MM.1S (cell line): ENCODE measurements at regions not wholly inside any gene's neighbourhood (a gene's known extent, or its start where the extent isn't known, plus 50 kb on each side); places are given as distances from the start of the nearest gene placed in this dataset.

Experiments
- DNase-seq: peaks from one replicate; pipeline ENCODE4 v3.0.0-alpha.2; 2015
- H2AFZ ChIP-seq: fragments of 300-600 bp; sonication (generic); 2 replicates; pipeline ENCODE4 v1.6.0; 2016; ENCODE audit warnings: antibody characterized with exemption, low read length
- H3F3A ChIP-seq: fragments of 300-600 bp; sonication (generic); 2 replicates; pipeline ENCODE4 v1.6.1; 2016; ENCODE audit warnings: mild to moderate bottlenecking, antibody characterized with exemption, low read length, moderate library complexity, mixed read lengths; ENCODE audit not compliant: insufficient read depth
- H3K27ac ChIP-seq: fragments of 300-600 bp; sonication (generic); 2 replicates; pipeline ENCODE4 v1.5.1; 2016; ENCODE audit warnings: mild to moderate bottlenecking, low read length
- H3K27me3 ChIP-seq: fragments of 300-600 bp; sonication (generic); replicated peaks from 2 replicates; pipeline ENCODE4 v1.6.0; 2016; ENCODE audit warnings: low read length; ENCODE audit not compliant: insufficient read depth
- H3K36me3 ChIP-seq: fragments of 300-600 bp; sonication (generic); replicated peaks from 2 replicates; pipeline ENCODE4 v1.6.1; 2016; ENCODE audit warnings: mild to moderate bottlenecking, low read length, mixed read lengths; ENCODE audit not compliant: insufficient read depth
- H3K4me1 ChIP-seq: fragments of 300-600 bp; sonication (generic); 2 replicates; pipeline ENCODE4 v1.6.1; 2016; ENCODE audit warnings: low read length, mixed read lengths
- H3K4me2 ChIP-seq: fragments of 300-600 bp; sonication (generic); 2 replicates; pipeline ENCODE4 v1.6.0; 2016; ENCODE audit warnings: low read depth, low read length
- H3K4me3 ChIP-seq: fragments of 300-600 bp; sonication (generic); 2 replicates; pipeline ENCODE4 v1.5.1; 2016; ENCODE audit warnings: low read length, mixed read lengths
- H3K79me2 ChIP-seq: fragments of 300-600 bp; sonication (generic); 2 replicates; pipeline ENCODE4 v1.6.1; 2016; ENCODE audit warnings: mixed run types, low read length, mixed read lengths
- H3K9ac ChIP-seq: fragments of 300-600 bp; sonication (generic); 2 replicates; pipeline ENCODE4 v1.6.1; 2016; ENCODE audit warnings: low read length, mixed read lengths
- H3K9me2 ChIP-seq: fragments of 300-600 bp; sonication (generic); replicated peaks from 2 replicates; pipeline ENCODE4 v1.6.1; 2016; ENCODE audit warnings: mild to moderate bottlenecking, low read length, mixed read lengths; ENCODE audit not compliant: insufficient read depth
- H3K9me3 ChIP-seq: fragments of 300-600 bp; sonication (generic); replicated peaks from 2 replicates; pipeline ENCODE4 v1.6.1; 2016; ENCODE audit warnings: mild to moderate bottlenecking, low read length, mixed read lengths; ENCODE audit not compliant: insufficient read depth
- H4K20me1 ChIP-seq: fragments of 300-600 bp; sonication (generic); 2 replicates; pipeline ENCODE4 v1.6.1; 2016; ENCODE audit warnings: mild to moderate bottlenecking, low read length, moderate library complexity, mixed read lengths; ENCODE audit not compliant: insufficient read depth
- EZH2 ChIP-seq: fragments of 300-600 bp; sonication (generic); optimal IDR thresholded peaks from 2 replicates; pipeline ENCODE3; 2017; ENCODE audit warnings: low read depth, mild to moderate bottlenecking, antibody characterized with exemption, low read length, mixed read lengths
- EZH2phosphoT487 ChIP-seq: fragments of 300-600 bp; sonication (generic); IDR thresholded peaks from 2 replicates; pipeline ENCODE4 v1.6.1; 2018; ENCODE audit warnings: antibody characterized with exemption, low read length
- TF ChIP-seq, protein P1 (sequence below): fragments of 300-600 bp; sonication (generic); IDR thresholded peaks from 2 replicates; pipeline ENCODE4 v1.5.1; 2016; ENCODE audit warnings: antibody characterized with exemption, low read length, mixed read lengths

DNA sequence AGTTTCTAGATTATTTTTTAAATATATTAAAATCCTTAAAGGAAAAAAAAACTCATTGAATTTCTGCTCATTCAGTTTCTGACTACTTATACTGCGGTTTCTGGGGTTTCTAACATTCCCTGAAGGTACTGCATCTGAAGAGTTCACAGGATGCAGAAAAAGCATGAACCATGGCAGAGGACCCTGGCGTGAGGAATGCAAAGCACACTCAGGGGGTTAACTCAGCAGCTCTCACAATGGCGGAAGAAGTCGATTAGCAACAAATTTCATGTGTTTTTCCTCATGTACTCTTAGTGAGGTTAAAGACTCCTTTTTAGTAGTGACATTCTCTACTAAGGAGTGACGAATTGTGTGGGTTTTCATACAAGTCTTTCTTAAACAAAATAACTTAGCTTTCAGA, 975.6 kb downstream of the NCAM2 start:
- no peaks in the 10 kb centered on the region for H4K20me1 ChIP-seq
- no peaks in the 10 kb centered on the region for H3K36me3 ChIP-seq
- no peak for TF ChIP-seq EZH2phosphoT487
- TF ChIP-seq, protein P1, sequence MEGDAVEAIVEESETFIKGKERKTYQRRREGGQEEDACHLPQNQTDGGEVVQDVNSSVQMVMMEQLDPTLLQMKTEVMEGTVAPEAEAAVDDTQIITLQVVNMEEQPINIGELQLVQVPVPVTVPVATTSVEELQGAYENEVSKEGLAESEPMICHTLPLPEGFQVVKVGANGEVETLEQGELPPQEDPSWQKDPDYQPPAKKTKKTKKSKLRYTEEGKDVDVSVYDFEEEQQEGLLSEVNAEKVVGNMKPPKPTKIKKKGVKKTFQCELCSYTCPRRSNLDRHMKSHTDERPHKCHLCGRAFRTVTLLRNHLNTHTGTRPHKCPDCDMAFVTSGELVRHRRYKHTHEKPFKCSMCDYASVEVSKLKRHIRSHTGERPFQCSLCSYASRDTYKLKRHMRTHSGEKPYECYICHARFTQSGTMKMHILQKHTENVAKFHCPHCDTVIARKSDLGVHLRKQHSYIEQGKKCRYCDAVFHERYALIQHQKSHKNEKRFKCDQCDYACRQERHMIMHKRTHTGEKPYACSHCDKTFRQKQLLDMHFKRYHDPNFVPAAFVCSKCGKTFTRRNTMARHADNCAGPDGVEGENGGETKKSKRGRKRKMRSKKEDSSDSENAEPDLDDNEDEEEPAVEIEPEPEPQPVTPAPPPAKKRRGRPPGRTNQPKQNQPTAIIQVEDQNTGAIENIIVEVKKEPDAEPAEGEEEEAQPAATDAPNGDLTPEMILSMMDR = no peak
- H3K9ac ChIP-seq = no peak overlapping the region
- H3K4me3 ChIP-seq = no peak overlapping the region
- no peaks in the 10 kb centered on the region for H3F3A ChIP-seq
- H3K4me1 ChIP-seq = no peaks in the 10 kb centered on the region
- H2AFZ ChIP-seq = no peak overlapping the region
- H3K27ac ChIP-seq = no peak overlapping the region
- no peak overlapping the region for H3K4me2 ChIP-seq
- H3K9me3 ChIP-seq = no peaks in the 10 kb centered on the region
- H3K79me2 ChIP-seq = no peaks in the 10 kb centered on the region
- DNase-seq = no peak
- H3K9me2 ChIP-seq = no peaks in the 10 kb centered on the region
- H3K27me3 ChIP-seq = no peaks in the 10 kb centered on the region

DNA sequence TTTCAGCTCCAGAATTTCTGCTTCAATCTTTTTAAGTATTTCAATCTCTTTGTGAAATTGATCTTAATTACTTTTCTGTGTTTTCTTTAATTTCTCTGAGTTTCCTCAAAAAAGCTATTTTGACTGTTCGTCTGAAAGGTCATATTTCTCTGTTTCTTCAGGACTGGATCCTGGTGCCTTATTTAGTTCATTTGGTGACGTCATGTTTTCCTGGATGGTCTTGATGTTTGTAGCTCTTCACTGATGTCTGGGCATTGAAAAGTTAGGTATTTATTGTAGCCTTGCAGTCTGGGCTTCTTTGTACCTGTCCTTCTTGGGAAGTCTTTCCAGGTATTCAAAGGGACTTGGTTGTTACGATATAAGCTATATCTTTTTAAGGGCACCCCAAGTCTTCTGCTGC, 998.7 kb downstream of the NCAM2 start:
- DNase-seq = no peak
- Histone ChIP-seq H3K79me2 (no peaks in the 10 kb centered on the region), H3K9me3 (no peaks in the 10 kb centered on the region), H3K27me3 (no peaks in the 10 kb centered on the region), H2AFZ (no peak overlapping the region), H3K9ac (no peak overlapping the region), H4K20me1 (no peaks in the 10 kb centered on the region), H3K4me2 (no peak overlapping the region), H3K4me1 (no peaks in the 10 kb centered on the region), H3K4me3 (no peak overlapping the region), H3K36me3 (no peaks in the 10 kb centered on the region), H3K9me2 (no peaks in the 10 kb centered on the region), H3F3A (no peaks in the 10 kb centered on the region), H3K27ac (no peak overlapping the region)
- TF ChIP-seq EZH2 = no peak
- TF ChIP-seq EZH2phosphoT487 = no peak
- TF ChIP-seq, protein P1 = no peak

DNA sequence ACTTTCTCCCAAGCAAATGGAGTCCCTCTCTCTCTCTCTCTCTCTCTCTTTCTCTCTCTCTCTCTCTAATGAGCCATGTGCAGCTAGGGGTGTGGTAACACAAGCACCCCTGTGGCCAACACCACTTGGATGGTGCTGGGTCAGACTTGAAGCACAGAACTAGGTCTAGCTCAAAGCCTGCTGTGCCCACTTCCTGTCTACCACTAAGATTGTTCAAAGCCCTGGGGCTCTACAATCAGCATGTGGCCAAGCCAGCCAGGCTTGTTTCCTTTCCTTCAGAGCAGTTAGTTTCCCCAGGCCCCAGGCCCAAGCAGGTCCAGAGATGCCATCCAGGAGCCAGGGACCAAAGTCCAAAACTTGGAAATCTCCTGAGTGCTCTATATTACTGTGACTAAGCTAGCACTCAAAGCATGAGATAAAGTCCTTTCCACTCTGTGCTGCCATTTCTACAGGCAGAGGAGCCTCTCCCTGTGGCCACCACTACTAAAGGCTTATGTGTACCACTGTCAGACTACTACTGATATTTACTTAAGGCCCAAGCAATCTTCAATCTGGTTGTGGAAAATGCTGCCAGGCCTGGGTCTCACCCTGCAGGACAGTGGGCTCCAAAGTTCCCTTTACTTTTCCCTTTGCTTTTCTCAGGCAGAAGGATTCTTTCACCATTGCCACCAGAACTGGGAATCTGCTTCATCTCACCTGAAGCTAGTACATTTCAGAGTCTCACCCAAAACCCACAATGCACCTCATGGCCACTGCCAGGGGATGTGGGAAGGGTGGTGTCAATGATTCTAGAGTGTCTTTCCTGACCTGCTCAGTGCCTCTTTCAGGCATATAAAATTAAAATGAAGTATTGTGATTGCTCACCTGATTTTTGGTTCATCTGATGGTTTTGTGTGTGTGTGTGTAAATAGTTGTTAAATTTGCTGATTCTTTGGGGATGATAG, 999.5 kb downstream of the NCAM2 start:
- H3K9me3 ChIP-seq = no peaks in the 10 kb centered on the region
- no peaks in the 10 kb centered on the region for H3K4me1 ChIP-seq
- no peaks in the 10 kb centered on the region for H3F3A ChIP-seq
- no peaks in the 10 kb centered on the region for H3K9me2 ChIP-seq
- no peaks in the 10 kb centered on the region for H3K79me2 ChIP-seq
- no peak overlapping the region for H2AFZ ChIP-seq
- no peaks in the 10 kb centered on the region for H3K27me3 ChIP-seq
- H3K36me3 ChIP-seq = no peaks in the 10 kb centered on the region
- no peak overlapping the region for H3K9ac ChIP-seq
- DNase-seq = peak; percentile 10
- H4K20me1 ChIP-seq = no peaks in the 10 kb centered on the region
- no peak overlapping the region for H3K4me2 ChIP-seq
- TF ChIP-seq EZH2phosphoT487 (no peak), EZH2 (no peak)
- H3K4me3 ChIP-seq = no peak overlapping the region
- H3K27ac ChIP-seq = no peak overlapping the region

DNA sequence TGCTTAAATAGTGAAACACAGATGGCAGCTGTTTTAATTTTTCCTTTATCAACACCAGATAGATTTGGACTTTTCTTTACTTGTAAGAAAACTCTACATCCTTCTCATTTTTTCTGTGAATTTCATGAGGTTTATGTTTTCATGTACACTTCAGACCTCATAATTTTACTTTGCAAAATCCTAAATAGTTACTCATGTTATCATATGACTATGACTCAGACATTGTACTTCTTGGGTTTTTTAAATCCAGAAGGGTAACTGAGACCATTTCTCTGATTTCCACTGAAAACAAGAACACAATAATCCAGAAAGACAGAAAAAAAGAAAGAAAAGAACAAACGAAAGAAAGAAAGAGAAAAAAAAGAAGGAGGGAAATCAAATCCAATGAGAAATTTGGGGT, 1021.6 kb downstream of the NCAM2 start:
- no peak overlapping the region for H3K4me2 ChIP-seq
- no peaks in the 10 kb centered on the region for H3K9me2 ChIP-seq
- H3F3A ChIP-seq = no peaks in the 10 kb centered on the region
- H3K9ac ChIP-seq = no peak overlapping the region
- H4K20me1 ChIP-seq = no peaks in the 10 kb centered on the region
- H3K27ac ChIP-seq = no peak overlapping the region
- no peaks in the 10 kb centered on the region for H3K79me2 ChIP-seq
- H3K36me3 ChIP-seq = no peaks in the 10 kb centered on the region
- H3K4me3 ChIP-seq = no peak overlapping the region
- no peaks in the 10 kb centered on the region for H3K4me1 ChIP-seq
- no peaks in the 10 kb centered on the region for H3K27me3 ChIP-seq
- H2AFZ ChIP-seq = no peak overlapping the region
- DNase-seq = no peak
- H3K9me3 ChIP-seq = no peaks in the 10 kb centered on the region
- no peak for TF ChIP-seq EZH2
- TF ChIP-seq, protein P1 = no peak
- no peak for TF ChIP-seq EZH2phosphoT487
